RKO (cell line): ENCODE measurements at regions not wholly inside any gene's neighbourhood (a gene's known extent, or its start where the extent isn't known, plus 50 kb on each side); places are given as distances from the start of the nearest gene placed in this dataset.
"Not testable (repeated sequence)": the region's sequence is repeated elsewhere in the genome, so short reads cannot be mapped to it uniquely, and the experiment has no call there.

ENCODE experiments used
- DNase-seq: peaks from one replicate; pipeline ENCODE4 v3.0.0-alpha.2; 2016; ENCODE audit warnings: low spot score

DNA sequence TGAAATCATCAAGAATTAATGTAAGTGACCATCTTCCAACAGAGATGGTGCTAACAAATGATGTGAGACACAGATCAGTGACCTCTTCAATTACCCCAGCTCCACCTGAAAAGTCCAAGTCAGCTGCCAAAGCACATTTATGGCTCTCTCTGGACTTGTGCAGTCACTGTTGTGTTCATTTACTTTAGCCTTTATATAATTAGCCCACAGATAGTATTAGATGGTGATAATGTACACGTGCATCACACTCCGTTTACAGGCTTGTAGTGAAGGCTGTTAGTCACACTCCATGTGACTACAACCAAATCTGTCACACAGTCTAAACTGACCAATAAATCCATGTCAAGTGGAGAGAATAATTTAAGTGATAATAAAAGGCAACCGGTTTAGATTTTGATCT, 331.5 kb upstream of the IL12A start:
- DNase-seq, result no peak

DNA sequence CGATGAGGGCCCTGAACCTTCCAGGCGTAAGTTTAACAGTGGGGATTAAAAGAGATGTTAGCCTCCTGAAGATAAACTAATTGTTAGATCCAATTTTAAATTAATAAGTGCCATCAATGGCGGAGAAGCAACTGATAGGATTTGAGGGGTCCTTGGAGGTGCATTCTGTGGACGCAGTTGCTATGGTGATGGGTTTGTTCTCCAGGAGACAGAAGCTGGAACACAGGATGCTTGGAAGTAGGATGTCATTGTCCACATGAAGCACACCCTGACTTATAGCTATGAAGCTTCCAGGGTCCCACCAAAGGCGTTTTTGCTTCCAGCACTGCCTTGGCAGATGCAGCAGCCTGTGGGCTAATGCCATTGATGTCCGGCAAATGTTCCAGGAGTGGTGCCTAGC, 331.0 kb upstream of the IL12A start:
- DNase-seq, result no peak

DNA sequence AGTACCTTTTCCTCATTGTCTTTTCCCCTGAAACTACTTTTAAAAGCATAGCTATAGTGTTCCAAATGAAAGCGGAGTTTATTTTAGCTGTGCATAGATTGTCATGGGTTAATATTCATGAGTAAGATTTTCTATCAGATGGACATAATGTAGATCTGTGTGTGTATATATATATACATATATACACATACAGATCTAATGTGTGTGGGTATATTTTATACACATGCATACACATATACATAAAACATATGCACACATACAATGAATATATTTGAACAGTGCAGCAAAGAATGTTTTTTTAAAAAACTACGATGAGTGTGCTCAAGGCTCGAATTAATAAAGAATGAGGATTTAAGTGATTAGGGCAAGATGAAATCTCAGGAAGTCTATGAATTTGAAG, 328.3 kb upstream of the IL12A start:
- no peak for DNase-seq

DNA sequence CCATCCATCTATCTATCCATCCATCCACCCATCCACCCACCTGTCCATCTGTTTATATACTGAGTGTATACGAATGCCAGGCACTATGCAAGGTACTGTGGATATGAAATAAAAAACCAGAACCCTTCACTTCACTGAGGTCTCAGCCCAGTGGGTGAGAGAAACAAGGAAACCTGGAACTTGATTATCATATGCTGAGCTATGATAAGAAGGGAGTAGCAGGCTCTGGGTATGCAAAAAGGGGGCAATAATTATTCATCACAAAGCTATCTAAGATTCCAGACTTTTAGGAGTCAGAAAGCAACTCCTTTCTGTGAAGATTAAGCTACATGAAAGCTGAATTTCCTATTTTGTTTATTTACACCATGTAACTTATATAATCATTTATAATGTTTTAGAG, 327.7 kb upstream of the IL12A start:
- no peak for DNase-seq

DNA sequence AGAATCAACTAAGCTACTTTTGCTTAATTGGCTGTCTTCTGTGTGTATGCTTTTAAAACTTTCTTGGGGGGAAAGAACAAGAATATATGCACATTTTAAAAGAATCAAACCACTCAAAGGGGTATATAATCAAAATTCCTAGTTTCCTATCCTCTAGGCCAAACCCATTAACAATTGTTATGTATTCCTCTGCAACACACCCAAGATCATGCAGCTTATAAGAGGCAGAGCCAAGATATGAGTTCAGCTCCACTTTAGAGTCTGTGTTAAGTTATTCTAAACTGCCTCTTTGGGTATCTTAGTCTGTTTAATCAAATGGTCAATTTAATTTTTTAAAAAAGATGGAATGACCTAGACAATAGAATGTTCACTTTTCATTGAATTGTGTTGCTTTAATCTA, 326.1 kb upstream of the IL12A start:
- no peak for DNase-seq

DNA sequence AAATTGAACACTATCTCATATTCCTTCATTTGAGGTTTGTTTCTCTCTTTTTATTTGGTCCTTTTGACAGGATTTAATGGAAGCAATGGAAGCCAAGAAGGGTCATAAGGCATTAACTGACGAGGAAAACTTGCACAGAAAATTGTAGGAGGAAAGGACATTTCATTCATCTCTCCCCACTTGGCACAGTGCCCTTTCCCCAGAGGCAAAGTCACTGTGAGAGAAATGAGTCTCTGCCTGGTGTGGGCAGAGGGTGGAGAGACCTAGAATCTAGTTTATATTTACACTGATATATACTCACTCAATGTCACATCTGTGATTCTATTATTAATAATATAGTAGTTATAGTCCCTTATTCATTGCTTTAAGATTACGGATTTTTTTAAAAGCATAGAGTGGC, 324.6 kb upstream of the IL12A start:
- DNase-seq, result no peak

DNA sequence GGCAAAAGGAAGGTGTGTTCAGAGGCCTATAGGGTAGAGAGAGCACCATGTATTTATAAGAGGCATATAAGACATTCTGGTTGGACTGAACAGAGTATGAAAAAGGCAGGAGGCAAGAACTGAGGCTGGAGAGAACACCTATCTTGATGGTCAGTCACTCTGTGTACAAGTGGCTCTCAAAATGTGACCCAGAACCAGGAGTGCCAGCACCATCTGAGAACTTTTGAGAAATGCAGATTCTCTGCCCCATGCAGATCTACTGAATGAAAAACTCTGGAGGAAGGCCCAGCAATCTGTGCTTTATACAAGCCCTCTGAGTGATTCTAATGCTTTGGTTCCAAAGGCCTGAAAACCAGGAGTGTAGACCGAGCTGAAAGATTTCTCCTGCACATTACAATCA, 324.0 kb upstream of the IL12A start:
- DNase-seq, result no peak

DNA sequence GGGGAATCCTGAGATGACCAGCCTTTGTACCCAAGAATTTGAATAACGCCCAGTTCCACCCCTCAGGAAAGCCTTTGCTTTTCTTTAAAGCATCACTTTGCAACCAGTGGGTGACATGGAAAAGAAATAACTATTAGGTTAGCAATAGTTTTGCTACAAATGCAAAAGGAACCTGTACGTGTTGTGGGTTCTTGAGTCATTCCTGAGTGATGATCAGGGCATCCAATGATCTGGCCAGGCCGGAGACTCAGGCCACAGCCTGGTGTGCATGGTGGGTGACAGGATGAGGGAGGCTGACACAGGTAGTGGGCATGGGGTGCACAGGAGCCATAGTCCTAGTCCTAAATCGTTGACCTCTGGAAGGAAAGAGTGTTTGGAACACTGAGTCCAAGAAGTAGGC, 321.4 kb upstream of the IL12A start:
- DNase-seq, result no peak

DNA sequence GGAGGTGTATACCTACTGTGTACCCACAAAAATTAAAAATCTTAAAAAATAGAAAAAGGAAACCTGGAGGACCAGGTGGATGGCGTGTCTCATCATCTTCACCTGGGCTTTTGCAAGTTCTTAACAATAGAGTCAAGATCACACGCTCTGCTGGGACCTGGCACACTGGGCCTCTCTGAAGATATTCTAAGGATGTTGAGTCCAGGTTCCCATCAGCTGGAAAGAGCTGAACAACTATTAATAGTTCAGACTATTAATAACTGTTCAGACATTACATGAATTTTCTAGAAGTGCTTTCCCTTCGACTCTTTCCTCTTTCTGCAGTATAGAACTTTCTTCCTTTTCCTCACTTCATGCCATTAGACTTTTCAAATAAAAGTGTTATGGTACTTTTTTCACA, 320.2 kb upstream of the IL12A start:
- DNase-seq, result no peak

DNA sequence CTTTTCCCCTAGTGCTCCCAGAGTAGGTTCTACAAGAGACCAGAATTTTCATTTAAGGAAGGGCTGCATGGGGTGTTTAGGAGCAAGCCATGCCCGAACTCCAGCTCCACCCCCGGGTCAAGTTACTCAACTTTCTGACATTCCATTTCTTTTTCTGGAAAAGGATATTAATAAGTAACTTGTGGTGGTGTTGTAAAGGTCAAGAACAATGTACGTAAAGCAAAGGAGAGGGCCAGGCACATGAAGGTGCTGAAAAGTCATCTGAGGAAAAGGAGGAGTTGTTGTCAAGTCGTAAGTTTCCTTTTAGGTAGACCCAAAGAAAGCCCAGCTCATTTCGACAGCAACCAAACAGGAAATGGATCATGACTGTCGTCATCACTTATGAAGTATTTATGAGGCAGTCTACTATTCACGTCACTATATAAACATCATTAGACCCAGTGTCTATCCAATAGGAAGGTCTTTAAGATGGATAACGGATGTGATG, 319.6 kb upstream of the IL12A start:
- peak; percentile 39 for DNase-seq

DNA sequence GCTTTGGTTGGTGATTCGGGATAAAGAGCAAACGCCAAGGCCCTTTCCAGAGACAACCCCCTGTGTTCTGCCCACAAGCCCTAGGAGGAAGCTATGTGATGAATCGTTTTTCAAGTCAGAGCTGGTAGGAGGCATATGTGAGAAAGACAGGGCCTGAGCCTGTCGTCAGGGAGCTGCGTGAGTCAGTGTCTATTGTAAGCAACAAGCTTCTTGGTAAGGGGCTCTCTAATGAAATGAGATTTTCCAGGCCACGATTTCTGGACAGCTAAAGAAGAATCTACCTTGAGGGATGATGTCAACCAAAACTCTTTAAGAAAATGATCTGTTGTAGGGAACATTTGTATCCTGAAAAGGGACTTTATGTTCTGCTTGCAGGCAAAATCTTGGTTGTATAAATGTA, 318.9 kb upstream of the IL12A start:
- no peak for DNase-seq

DNA sequence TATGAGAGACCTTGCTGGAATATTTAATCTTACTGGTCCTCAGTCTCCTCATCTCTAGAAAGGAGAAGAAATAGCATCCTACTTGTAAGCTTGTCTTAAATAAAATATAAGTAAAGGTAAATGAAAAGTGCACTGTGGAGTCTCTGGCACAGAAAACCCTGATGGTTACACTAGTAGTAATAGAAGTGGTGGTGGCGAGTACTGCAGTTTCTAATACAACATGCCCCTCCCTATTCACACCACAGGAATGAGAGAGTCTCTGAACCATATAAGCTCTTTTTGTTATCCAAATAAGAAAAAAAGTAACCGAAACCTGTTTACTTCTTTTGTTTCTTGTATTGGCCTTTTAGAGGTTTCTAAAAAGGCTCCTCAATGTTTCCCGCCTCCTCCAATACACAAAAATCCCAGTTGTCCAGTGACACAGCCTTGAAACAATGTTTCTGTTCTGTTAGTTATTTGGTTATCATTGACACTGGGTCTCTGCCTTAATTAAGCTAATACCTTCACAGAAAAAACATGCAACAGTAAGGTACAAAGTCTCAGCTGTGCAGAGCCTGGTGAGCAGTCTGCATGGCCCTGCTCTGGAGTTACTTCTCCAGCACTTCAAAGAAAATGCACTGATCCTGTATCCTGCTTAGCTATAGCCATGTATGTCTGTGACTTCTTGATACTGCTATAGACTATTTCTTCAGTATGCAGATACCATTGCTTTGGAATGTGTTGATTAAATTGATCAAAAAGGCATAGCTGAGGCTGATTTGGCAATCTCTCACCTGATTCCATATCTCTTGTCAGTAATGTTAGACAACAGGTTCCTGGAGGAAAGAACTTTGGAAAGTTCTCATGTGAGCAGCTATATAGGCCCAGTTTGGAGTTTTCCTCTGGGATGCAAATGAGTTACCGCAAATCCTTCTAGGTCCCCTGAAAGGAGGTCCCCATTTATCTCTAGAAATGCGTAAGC, 315.6 kb upstream of the IL12A start:
- no peak for DNase-seq

DNA sequence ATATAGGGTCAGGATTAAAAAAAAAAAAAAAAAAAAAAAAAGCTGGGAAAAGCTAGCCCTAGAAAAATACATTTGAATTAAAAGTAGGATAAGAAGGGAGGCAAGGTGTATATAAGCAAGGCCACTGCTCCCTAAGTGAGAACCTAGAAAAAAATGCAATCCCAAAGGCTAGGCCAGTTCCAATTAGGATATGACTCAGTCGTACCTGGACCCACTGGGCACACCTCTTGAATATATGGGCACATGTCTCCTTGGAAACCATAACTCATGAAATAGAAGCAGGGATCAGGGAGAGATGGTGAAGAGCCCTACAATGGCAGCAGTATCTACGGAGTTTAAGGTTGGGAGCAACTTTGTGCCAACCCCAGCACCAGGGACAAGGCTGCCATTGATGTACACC, 314.1 kb upstream of the IL12A start:
- DNase-seq, result no peak

DNA sequence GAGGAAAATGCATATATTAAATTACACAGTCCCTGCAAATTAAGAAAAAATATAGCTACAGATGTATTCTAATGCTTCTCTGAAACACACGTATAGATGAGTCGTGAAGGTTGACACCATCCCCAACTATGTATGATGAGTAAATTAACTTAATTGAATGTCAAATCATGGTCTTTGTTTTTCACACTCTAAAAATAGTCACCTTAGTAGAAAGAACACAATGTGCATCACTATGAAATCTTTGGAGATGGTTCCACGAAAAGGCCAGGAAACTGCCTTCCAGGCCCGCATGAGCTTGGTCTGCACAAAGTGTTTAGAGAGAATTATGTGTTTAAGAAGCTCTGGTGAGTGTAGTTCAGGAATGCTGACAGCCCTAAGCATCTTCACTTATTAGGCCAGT, 313.4 kb upstream of the IL12A start:
- DNase-seq, result peak; percentile 8

DNA sequence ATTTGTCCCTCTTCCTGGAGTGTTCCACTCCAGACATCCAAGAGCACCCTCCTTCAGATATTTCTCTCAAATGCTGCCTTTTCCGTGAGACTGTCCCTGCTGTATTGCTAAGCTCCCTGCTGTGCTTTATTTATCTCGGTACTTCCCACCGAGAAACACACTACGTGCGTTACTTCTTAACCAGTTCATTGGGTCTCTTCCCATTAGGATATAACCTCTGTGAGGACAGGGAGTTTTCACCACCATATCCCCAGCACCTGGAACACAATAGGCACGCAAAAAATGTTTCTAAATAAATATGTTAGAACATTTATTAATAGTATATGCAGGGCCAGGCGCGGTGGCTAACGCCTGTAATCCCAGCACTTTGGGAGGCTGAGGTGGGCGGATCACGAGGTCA, 308.7 kb upstream of the IL12A start:
- no peak for DNase-seq

DNA sequence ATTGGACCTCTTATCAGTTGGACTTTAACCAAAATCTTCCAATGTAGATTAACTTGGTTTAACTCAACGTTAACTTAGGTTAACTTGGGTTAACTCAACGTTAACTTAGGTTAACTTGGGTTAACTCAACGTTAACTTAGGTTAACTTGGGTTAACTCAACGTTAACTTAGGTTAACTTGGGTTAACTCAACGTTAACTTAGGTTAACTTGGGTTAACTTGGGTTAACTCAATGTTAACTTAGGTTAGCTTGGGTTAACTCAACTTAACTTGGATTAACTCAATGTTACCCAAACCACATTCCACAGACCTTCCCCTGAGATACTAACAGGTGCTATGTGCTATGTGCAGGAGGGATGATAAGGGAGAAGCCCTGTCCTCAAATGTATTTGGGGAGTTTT, 306.9 kb upstream of the IL12A start:
- not testable (repeated sequence) for DNase-seq

DNA sequence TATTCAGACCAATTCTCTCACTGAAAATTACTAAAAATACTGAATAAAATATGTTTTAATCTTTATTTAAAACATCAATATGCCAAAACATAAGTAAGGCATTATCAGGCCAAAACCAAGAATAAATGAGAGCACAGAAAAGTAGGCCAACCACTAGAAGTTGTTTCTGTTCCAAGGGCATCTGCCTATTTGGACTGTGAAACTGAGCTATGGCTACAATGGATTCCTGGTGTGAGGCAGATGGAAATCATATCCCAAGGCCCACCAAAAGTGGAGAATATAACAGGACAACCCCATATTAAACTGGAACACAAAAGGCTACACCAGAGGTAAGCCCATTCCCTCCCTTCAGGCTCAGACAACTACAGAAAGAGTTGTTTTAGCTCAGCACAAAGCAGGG, 302.8 kb upstream of the IL12A start:
- no peak for DNase-seq

DNA sequence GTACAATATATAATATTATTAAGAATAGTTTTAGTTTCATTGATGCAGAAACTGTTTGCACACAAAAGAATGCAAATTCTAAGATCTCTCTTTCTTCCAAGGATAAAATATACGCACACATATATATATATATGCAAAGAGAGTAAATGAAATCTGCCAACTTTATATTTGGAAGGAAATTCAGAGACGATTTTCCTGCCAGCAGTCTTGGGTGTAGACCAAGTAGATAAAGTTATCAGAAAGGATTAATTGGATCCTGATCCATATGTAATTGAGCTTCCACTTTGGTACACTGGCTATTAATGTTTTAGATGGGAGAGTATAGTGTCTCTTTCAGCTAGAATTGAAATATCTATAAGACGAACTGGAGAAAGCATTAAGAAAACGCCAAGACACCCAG, 295.4 kb upstream of the IL12A start:
- no peak for DNase-seq

DNA sequence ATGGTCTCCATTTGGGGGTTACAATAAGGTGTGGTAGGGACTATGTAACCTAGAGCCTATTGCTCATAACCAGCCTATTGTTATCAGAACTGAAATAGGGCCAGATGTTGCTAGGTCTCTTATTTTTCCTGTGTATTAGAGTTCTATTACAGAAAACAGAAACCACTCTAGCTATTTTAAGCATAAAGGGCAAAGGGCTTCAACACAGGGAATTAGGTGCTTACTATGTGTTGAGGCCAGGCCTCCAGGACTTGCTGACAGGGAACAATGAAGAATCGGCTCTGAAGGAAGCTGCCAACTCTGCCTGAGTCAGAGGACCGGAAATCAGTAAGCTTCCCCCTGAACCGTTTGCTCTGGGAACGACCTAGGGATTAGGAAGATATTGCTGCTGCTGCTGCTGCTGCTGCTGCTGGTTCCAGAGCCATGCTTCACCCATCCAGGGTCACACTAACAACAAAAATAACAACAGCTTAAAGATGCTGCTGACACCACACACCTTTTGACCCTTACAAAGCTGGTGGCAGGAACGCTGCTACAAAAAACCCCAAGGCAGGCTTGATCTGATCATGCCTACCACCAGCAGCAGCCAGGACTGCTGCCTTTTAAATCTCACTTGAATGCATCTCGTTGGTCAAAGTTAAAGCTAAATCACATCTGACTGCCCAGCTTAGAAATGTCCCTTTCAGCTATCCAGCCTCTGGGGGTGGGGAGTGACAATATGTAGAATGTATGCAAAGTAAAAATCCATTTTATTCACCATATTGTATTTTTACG, 276.9 kb upstream of the IL12A start:
- DNase-seq, result peak; percentile 83

DNA sequence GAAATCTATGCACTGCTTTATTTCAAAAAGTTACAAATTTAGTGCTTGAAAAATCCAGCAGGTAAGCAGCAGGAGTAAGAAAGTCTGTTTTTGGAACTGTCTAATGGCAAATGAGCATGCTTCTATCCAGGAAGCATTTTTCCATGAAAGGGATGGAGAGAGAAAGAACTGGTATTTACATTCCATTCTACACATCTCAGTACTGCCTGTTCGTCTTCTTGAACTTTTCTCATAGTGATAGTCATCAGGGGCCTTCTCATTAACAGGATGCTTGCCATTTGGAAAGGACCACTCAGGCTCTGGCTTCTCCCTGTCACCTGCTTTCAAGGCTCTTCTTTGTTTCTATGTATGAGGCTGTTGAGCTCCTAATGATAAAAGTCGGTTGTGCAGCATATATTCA, 267.3 kb upstream of the IL12A start:
- no peak for DNase-seq

DNA sequence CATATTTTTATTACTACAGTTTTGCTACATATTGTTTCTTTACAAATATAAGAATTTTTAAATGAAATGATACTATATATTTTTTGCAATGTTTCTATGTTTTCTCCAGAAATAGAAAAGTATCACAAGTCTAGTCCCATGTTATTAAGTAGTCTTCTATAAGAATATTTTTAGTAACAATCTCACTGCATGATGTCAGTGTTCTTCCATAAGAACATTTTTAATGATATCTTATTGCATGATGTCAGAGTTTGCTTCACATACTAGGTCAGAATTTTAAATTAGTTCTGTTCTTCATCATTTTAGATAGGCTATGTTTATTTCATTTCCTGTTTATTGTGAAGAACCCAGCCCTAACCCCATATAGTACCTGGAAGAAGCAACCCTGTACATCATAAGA, 265.3 kb upstream of the IL12A start:
- DNase-seq, result no peak

DNA sequence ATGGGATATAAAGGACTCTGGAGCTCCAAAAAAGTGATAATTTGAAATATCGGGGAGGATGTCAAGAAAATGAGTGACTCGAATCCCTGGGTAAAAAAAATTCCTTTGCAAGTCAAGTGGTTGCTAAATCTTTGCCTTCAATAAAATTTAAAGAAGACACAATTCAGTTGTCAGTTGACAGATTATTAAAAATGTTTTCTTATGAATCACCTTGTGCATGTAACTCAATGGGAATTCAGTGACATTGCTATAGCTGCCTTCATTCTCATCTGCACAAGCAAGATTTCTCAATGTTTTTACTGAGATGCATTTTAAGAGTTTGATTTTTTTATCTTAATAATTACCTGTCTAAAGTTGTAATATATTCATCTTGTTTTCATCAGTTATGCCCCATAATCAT, 264.0 kb upstream of the IL12A start:
- no peak for DNase-seq

DNA sequence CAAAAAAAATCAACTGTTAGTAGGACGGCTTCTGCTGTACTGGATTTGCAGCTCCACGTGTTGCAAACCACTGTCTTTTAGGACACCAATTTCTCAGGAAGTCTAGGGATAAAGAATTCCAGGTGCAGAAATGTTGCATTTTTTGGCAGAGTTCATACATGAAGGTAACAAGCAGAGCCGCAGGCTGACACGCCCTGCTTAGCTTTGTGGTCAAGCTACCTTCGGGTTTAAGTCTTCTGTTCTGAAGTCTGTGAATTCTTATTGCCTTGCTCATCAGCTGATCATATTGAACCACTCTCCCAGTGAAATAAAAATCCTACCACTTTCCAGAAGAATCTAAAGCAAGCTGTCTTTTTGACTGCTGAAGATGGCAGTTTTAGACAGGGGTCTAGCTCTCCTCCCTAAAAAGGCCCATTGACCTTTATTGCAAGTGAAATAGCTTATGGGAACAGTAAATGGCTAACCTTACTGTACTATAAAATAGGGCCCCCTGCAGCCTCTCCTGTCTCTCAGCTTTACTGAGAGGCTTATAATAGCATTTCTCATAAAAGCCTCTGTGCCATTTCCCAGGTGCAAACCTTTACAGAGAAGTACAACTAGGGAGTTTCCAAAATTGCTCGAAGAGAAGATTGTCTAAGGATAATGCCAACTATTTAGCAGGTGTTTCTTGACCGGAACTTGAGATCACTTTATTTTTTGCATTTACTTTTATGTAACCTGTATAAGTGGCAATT, 262.2 kb upstream of the IL12A start:
- no peak for DNase-seq
